Loucy (cell line): ENCODE measurements at regions not wholly inside any gene's neighbourhood (a gene's known extent, or its start where the extent isn't known, plus 50 kb on each side); places are given as distances from the start of the nearest gene placed in this dataset.

Experiments used
- H2AFZ ChIP-seq: fragments of 200-600 bp; sonication (generic); 2 replicates; pipeline ENCODE4 v1.6.0; 2016; ENCODE audit warnings: antibody characterized with exemption, mild to moderate bottlenecking, low read length, moderate library complexity
- H3F3A ChIP-seq: fragments of 200-600 bp; 2 replicates; pipeline ENCODE4 v1.6.0; 2016; ENCODE audit warnings: antibody characterized with exemption, low read depth, mild to moderate bottlenecking
- H3K27me3 ChIP-seq: fragments of 200-600 bp; sonication (generic); 2 replicates; pipeline ENCODE4 v1.6.1; 2014; ENCODE audit warnings: low read length, mild to moderate bottlenecking; ENCODE audit not compliant: insufficient read depth, poor library complexity, severe bottlenecking
- H3K36me3 ChIP-seq: fragments of 200-600 bp; sonication (generic); 2 replicates; pipeline ENCODE4 v1.6.1; 2016; ENCODE audit warnings: low read length; ENCODE audit not compliant: insufficient read depth
- H3K4me1 ChIP-seq: fragments of 200-600 bp; sonication (generic); 2 replicates; pipeline ENCODE4 v1.5.1; 2014; ENCODE audit warnings: low read length, mild to moderate bottlenecking; ENCODE audit not compliant: insufficient read depth, poor library complexity, severe bottlenecking
- H3K4me2 ChIP-seq: fragments of 200-600 bp; sonication (generic); 2 replicates; pipeline ENCODE4 v1.6.0; 2014; ENCODE audit warnings: antibody characterized with exemption, low read length, low read depth, mild to moderate bottlenecking; ENCODE audit not compliant: poor library complexity, severe bottlenecking
- H3K4me3 ChIP-seq: fragments of 200-600 bp; sonication (generic); 2 replicates; pipeline ENCODE4 v1.5.1; 2014; ENCODE audit warnings: low read length, mild to moderate bottlenecking, mixed read lengths; ENCODE audit not compliant: poor library complexity, severe bottlenecking
- H3K79me2 ChIP-seq: fragments of 200-600 bp; sonication (generic); 2 replicates; pipeline ENCODE4 v1.6.1; 2014; ENCODE audit warnings: low read length; ENCODE audit not compliant: insufficient read depth
- H3K9ac ChIP-seq: fragments of 200-600 bp; sonication (generic); 2 replicates; pipeline ENCODE4 v1.6.0; 2014; ENCODE audit warnings: mild to moderate bottlenecking, low read depth, low read length, moderate library complexity; ENCODE audit not compliant: poor library complexity, severe bottlenecking
- H3K9me2 ChIP-seq: fragments of 200-600 bp; sonication (generic); replicated peaks from 2 replicates; pipeline ENCODE4 v1.6.1; 2016; ENCODE audit warnings: low read depth, low read length, mixed read lengths
- H3K9me3 ChIP-seq: fragments of 200-600 bp; sonication (generic); 2 replicates; pipeline ENCODE4 v1.6.1; 2014; ENCODE audit warnings: mild to moderate bottlenecking, antibody characterized with exemption, low read length, low read depth; ENCODE audit not compliant: insufficient read depth
- H4K20me1 ChIP-seq: fragments of 200-600 bp; sonication (generic); 2 replicates; pipeline ENCODE4 v1.6.0; 2014; ENCODE audit warnings: antibody characterized with exemption, low read length, mild to moderate bottlenecking; ENCODE audit not compliant: insufficient read depth, poor library complexity, severe bottlenecking
- CTCF ChIP-seq: fragments of 200-600 bp; sonication (generic); conservative IDR thresholded peaks from 2 replicates; pipeline ENCODE4 v1.5.1; 2014; ENCODE audit warnings: mild to moderate bottlenecking, antibody characterized with exemption, low read length
- EZH2phosphoT487 ChIP-seq: fragments of 200-600 bp; IDR thresholded peaks from 2 replicates; pipeline ENCODE4 v1.6.1; 2018; ENCODE audit warnings: antibody characterized with exemption, mild to moderate bottlenecking, moderate library complexity, borderline replicate concordance

- Histone ChIP-seq H3K4me3 (no peak overlapping the region), H2AFZ (no peak overlapping the region)
Observed at GRCh38 chr12:65658360-65658759, 165.9 kb upstream of the HMGA2 start.

GRCh38 chr12:65659681-65660080 is 164.6 kb upstream of the HMGA2 start:
- H3K9me2 ChIP-seq, result no peaks in the 10 kb centered on the region

More at GRCh38 chr12:65658360-65658759, 165.9 kb upstream of the HMGA2 start:
- no peaks in the 10 kb centered on the region for H3K79me2 ChIP-seq
- no peak overlapping the region for H3K9ac ChIP-seq
- TF ChIP-seq CTCF (no peak), EZH2phosphoT487 (no peak)
- H3K9me2 ChIP-seq, result no peaks in the 10 kb centered on the region
- H3K27me3 ChIP-seq, result no peaks in the 10 kb centered on the region
- H3K36me3 ChIP-seq, result no peaks in the 10 kb centered on the region
- no peaks in the 10 kb centered on the region for H4K20me1 ChIP-seq
- no peak overlapping the region for H3K4me2 ChIP-seq
- 0 out of 2 replicates have a peak, but pooled peaks cover 2% of the 10 kb centered on the region for H3F3A ChIP-seq
- H3K9me3 ChIP-seq, result no peaks in the 10 kb centered on the region
- H3K4me1 ChIP-seq, result peaks cover 18% of the 10 kb centered on the region

GRCh38 chr12:65660096-65660495 is 164.2 kb upstream of the HMGA2 start:
- H2AFZ ChIP-seq, result no peak overlapping the region
- H3K9me3 ChIP-seq, result no peaks in the 10 kb centered on the region
- H3K9me2 ChIP-seq, result no peaks in the 10 kb centered on the region
- 0 out of 2 replicates have a peak, but pooled peaks cover 2% of the 10 kb centered on the region for H3F3A ChIP-seq
- H4K20me1 ChIP-seq, result no peaks in the 10 kb centered on the region
- no peak overlapping the region for H3K4me2 ChIP-seq
- no peak overlapping the region for H3K4me3 ChIP-seq
- TF ChIP-seq CTCF, result no peak
- no peak for TF ChIP-seq EZH2phosphoT487
- H3K27me3 ChIP-seq, result no peaks in the 10 kb centered on the region
- no peak overlapping the region for H3K9ac ChIP-seq
- peaks cover 18% of the 10 kb centered on the region for H3K4me1 ChIP-seq
- H3K36me3 ChIP-seq, result no peaks in the 10 kb centered on the region
- H3K79me2 ChIP-seq, result no peaks in the 10 kb centered on the region

More at GRCh38 chr12:65659681-65660080, 164.6 kb upstream of the HMGA2 start:
- Histone ChIP-seq H3K27me3 (no peaks in the 10 kb centered on the region), H4K20me1 (no peaks in the 10 kb centered on the region), H3F3A (0 out of 2 replicates have a peak, but pooled peaks cover 2% of the 10 kb centered on the region), H3K9me3 (no peaks in the 10 kb centered on the region), H3K36me3 (no peaks in the 10 kb centered on the region), H3K4me2 (no peak overlapping the region), H3K9ac (no peak overlapping the region), H3K4me3 (no peak overlapping the region), H3K79me2 (no peaks in the 10 kb centered on the region), H2AFZ (no peak overlapping the region), H3K4me1 (peaks cover 18% of the 10 kb centered on the region)
- no peak for TF ChIP-seq EZH2phosphoT487

- no peaks in the 10 kb centered on the region for H3K27me3 ChIP-seq
Observed at GRCh38 chr12:65660836-65661235, 163.4 kb upstream of the HMGA2 start.

More at GRCh38 chr12:65660836-65661235, 163.4 kb upstream of the HMGA2 start:
- H2AFZ ChIP-seq, result no peak overlapping the region
- no peaks in the 10 kb centered on the region for H4K20me1 ChIP-seq
- no peaks in the 10 kb centered on the region for H3K9me3 ChIP-seq
- 0 out of 2 replicates have a peak, but pooled peaks cover 2% of the 10 kb centered on the region for H3F3A ChIP-seq
- no peak overlapping the region for H3K9ac ChIP-seq
- H3K79me2 ChIP-seq, result no peaks in the 10 kb centered on the region
- H3K9me2 ChIP-seq, result no peaks in the 10 kb centered on the region
- H3K4me1 ChIP-seq, result peaks cover 18% of the 10 kb centered on the region
- TF ChIP-seq EZH2phosphoT487 (no peak), CTCF (no peak)
- H3K4me2 ChIP-seq, result no peak overlapping the region
- H3K36me3 ChIP-seq, result no peaks in the 10 kb centered on the region
- H3K4me3 ChIP-seq, result no peak overlapping the region
